Sigmoid colon (tissue), 4 donors: ENCODE measurements at regions not wholly inside any gene's neighbourhood (a gene's known extent, or its start where the extent isn't known, plus 50 kb on each side); places are given as distances from the start of the nearest gene placed in this dataset.

Source experiments
- EP300 ChIP-seq, 4 donors: sonication (generic); formaldehyde crosslinking; IDR thresholded peaks; one replicate each; pipeline ENCODE4 v1.6.1; 2017; ENCODE audit warnings: antibody characterized with exemption in 4 of 4
- POLR2A ChIP-seq, 2 donors: fragments of 450-650 bp; IDR thresholded peaks; one replicate each; pipeline ENCODE4 v1.6.1; 2016; ENCODE audit warnings: antibody characterized with exemption in 2 of 2, mild to moderate bottlenecking in 2 of 2, moderate library complexity in 2 of 2
- TF ChIP-seq, protein P1 (sequence below), 4 experiments: fragments of 450-650 bp in 3 of 4; fragments of 200-600 bp in 1 of 4; IDR thresholded peaks; one replicate each; pipeline ENCODE4 v1.5.1; 2016 to 2019; ENCODE audit warnings: antibody characterized with exemption in 4 of 4, mild to moderate bottlenecking in 3 of 4, moderate library complexity in 2 of 4

DNA sequence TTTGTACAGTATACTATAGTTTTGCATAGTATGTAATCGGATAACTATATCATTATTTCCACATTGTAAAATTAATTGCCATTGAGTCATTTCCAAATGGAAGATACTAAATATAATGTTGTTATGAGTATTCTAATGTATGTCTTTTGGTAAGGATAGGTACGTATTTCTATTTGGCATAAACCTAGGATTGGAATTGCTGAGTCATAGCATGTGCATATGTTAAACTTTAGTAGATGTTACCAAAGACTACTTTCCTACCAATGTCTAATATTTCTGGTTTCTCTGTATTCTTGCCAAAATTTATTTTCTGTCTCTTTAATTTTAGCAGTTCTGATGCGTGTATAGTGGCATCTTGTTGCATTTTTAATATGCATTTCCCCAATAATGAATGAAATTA lies 825.1 kb upstream of the ARRDC3 start:
- TF ChIP-seq POLR2A (IDR thresholded peaks at IDR 0.05) = no peak
- TF ChIP-seq, protein P1, sequence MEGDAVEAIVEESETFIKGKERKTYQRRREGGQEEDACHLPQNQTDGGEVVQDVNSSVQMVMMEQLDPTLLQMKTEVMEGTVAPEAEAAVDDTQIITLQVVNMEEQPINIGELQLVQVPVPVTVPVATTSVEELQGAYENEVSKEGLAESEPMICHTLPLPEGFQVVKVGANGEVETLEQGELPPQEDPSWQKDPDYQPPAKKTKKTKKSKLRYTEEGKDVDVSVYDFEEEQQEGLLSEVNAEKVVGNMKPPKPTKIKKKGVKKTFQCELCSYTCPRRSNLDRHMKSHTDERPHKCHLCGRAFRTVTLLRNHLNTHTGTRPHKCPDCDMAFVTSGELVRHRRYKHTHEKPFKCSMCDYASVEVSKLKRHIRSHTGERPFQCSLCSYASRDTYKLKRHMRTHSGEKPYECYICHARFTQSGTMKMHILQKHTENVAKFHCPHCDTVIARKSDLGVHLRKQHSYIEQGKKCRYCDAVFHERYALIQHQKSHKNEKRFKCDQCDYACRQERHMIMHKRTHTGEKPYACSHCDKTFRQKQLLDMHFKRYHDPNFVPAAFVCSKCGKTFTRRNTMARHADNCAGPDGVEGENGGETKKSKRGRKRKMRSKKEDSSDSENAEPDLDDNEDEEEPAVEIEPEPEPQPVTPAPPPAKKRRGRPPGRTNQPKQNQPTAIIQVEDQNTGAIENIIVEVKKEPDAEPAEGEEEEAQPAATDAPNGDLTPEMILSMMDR (IDR thresholded peaks at IDR 0.05) = no peak
- TF ChIP-seq EP300 (IDR thresholded peaks at IDR 0.05) = no peak
